Activated B cell treated with CpG ODN at 0.5 μM for 24 hours (primary cell): ENCODE measurements at regions not wholly inside any gene's neighbourhood (a gene's known extent, or its start where the extent isn't known, plus 50 kb on each side); places are given as distances from the start of the nearest gene placed in this dataset.

ENCODE experiments used
- ATAC-seq: fragments of 200-7000 bp; cut with Tn5 transposase; one replicate; pipeline ENCODE4 v1.10.0; 2021; ENCODE audit warnings: low read depth, mild to moderate bottlenecking, moderate library complexity
- CTCF ChIA-PET: fragments of 350-600 bp; sonication (Branson Sonifier 250); formaldehyde crosslinking; loops from one replicate; lab custom pipeline; 2021; ENCODE audit warnings: antibody characterized with exemption; lab: Charles Lee
- POLR2A ChIA-PET: fragments of 350-600 bp; sonication (Branson Sonifier 250); formaldehyde crosslinking; loops from one replicate; lab custom pipeline; 2021; ENCODE audit warnings: antibody characterized with exemption; lab: Charles Lee
- DNase-seq: peaks from one replicate; pipeline ENCODE4 v3.0.0; 2022
- H3K27ac Mint-ChIP-seq: one replicate; pipeline ENCODE4 v1.8.0; 2020; ENCODE audit warnings: mixed read lengths
- H3K27me3 Mint-ChIP-seq: one replicate; pipeline ENCODE4 v1.8.0; 2021; ENCODE audit warnings: mixed read lengths
- H3K36me3 Mint-ChIP-seq: one replicate; pipeline ENCODE4 v1.8.0; 2021; ENCODE audit warnings: low read depth, mixed read lengths
- H3K4me1 Mint-ChIP-seq: one replicate; pipeline ENCODE4 v1.8.0; 2021; ENCODE audit warnings: mixed read lengths
- H3K4me3 Mint-ChIP-seq: one replicate; pipeline ENCODE4 v1.8.0; 2020; ENCODE audit warnings: mild to moderate bottlenecking, mixed read lengths
- H3K9me3 Mint-ChIP-seq: one replicate; pipeline ENCODE4 v1.8.0; 2020; ENCODE audit warnings: mixed read lengths
- intact Hi-C: fragments of 100-400 bp; cut with micrococcal nuclease; formaldehyde crosslinking; loops from one replicate; pipeline ENCODE4 v1.15.1; 2024
- TF ChIP-seq, protein P1 (sequence below): fragments of 200-600 bp; IDR thresholded peaks from one replicate; pipeline ENCODE4 v1.8.0; 2022; ENCODE audit warnings: antibody characterized with exemption, mild to moderate bottlenecking

- ChIA-PET POLR2A (no interaction called here), CTCF (no interaction called here)
- H3K9me3 Mint-ChIP-seq: peaks cover 4% of the 10 kb centered on the region
- no peak for DNase-seq
- no peak for ATAC-seq
- H3K4me3 Mint-ChIP-seq: no peak overlapping the region
- intact Hi-C loops: no loop called here
- H3K27me3 Mint-ChIP-seq: peaks cover 4% of the 10 kb centered on the region
- H3K27ac Mint-ChIP-seq: no peak overlapping the region
- peaks cover 16% of the 10 kb centered on the region for H3K4me1 Mint-ChIP-seq
- TF ChIP-seq, protein P1, sequence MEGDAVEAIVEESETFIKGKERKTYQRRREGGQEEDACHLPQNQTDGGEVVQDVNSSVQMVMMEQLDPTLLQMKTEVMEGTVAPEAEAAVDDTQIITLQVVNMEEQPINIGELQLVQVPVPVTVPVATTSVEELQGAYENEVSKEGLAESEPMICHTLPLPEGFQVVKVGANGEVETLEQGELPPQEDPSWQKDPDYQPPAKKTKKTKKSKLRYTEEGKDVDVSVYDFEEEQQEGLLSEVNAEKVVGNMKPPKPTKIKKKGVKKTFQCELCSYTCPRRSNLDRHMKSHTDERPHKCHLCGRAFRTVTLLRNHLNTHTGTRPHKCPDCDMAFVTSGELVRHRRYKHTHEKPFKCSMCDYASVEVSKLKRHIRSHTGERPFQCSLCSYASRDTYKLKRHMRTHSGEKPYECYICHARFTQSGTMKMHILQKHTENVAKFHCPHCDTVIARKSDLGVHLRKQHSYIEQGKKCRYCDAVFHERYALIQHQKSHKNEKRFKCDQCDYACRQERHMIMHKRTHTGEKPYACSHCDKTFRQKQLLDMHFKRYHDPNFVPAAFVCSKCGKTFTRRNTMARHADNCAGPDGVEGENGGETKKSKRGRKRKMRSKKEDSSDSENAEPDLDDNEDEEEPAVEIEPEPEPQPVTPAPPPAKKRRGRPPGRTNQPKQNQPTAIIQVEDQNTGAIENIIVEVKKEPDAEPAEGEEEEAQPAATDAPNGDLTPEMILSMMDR: no peak
- no peaks in the 10 kb centered on the region for H3K36me3 Mint-ChIP-seq
Measured at GRCh38 chr10:113322843-113323242, 230.0 kb upstream of the HABP2 start.

DNA sequence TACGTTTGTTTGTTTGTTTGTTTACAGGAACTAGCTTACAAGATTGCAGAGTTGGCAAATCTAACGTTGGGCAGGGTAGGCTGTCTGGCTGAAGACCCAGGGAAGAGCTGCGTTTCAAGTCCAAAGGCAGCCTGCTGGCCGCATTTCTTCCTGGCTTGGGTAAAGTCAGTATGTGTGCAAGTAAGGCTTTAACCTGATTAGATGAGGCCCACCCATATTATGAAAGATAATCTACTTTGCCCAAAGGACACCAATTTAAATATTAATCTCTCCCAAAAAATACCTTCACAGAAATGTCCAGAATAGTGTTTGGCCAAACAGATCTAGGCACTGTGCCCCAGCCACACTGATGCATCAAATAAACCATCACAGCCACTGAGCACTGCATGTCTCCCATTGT lies 228.9 kb upstream of the HABP2 start:
- ChIA-PET CTCF (no interaction called here), POLR2A (no interaction called here)
- TF ChIP-seq, protein P1: no peak
- Mint-ChIP-seq H3K9me3 (peaks cover 4% of the 10 kb centered on the region), H3K36me3 (no peaks in the 10 kb centered on the region), H3K27ac (no peak overlapping the region), H3K4me1 (peaks cover 16% of the 10 kb centered on the region), H3K4me3 (no peak overlapping the region), H3K27me3 (peaks cover 2% of the 10 kb centered on the region)
- no peak for ATAC-seq
- no peak for DNase-seq
- intact Hi-C loops: no loop called here

- no peak for DNase-seq
- ATAC-seq: peak; percentile 49
- CTCF ChIA-PET: no interaction called here
- Mint-ChIP-seq H3K36me3 (no peaks in the 10 kb centered on the region), H3K4me1 (peaks cover 4% of the 10 kb centered on the region), H3K27ac (no peak overlapping the region), H3K27me3 (peaks cover 6% of the 10 kb centered on the region), H3K9me3 (peaks cover 4% of the 10 kb centered on the region), H3K4me3 (no peak overlapping the region)
- TF ChIP-seq, protein P1: no peak
- POLR2A ChIA-PET: no interaction called here
- intact Hi-C loops: no loop called here
Measured at GRCh38 chr10:113326160-113327111, 226.4 kb upstream of the HABP2 start.

DNA sequence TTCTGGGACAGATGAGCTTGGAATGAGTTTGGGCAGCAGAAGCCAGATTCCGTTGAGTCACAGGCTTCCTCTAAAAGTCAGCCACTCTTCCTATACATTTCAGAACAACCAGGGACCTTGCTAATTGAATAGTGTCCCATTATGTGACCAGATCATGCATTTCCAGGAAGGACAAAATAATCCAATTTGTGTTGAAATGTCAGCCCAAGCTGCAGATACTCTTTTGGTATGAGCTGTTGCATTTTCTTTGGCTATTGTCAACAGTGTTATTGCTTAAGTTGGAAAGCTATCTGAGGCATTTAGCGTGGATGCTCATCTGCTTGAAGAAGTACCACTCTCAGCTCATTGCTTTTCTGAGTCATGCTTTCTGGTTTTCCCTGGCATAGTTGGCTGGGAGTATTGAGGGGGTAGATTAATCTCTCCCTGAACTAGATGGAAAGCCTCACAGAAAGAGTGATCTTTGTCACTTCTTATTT lies 223.7 kb upstream of the HABP2 start:
- Mint-ChIP-seq H3K27ac (no peak overlapping the region), H3K27me3 (peaks cover 9% of the 10 kb centered on the region), H3K36me3 (no peaks in the 10 kb centered on the region), H3K4me1 (no peaks in the 10 kb centered on the region), H3K4me3 (no peak overlapping the region), H3K9me3 (peaks cover 5% of the 10 kb centered on the region)
- DNase-seq (no peak), ATAC-seq (no peak)
- TF ChIP-seq, protein P1: no peak
- POLR2A ChIA-PET: no interaction called here
- intact Hi-C loops: no loop called here
- CTCF ChIA-PET: no interaction called here

DNA sequence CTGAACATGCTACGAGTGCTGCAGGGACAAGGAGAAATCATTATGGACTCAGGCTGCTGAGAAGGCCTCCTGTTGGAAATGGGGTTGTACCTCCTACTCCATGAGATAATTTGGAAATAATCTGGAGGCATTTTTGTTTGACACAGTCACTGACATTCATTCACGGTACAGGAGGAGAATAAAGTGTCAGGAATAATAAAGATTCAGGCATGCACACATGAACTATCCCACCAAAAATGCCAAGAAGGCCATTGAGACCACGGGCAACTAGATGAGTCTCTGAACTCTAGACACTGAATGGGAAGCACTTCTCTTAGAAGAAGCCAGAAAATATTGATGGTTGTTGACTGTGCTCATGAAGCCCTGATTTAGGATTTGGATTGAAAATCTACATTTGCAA lies 220.9 kb upstream of the HABP2 start:
- TF ChIP-seq, protein P1: no peak
- ChIA-PET CTCF (no interaction called here), POLR2A (no interaction called here)
- no peak overlapping the region for H3K27ac Mint-ChIP-seq
- no peaks in the 10 kb centered on the region for H3K4me1 Mint-ChIP-seq
- H3K4me3 Mint-ChIP-seq: no peak overlapping the region
- intact Hi-C loops: no loop called here
- H3K27me3 Mint-ChIP-seq: peaks cover 14% of the 10 kb centered on the region
- DNase-seq: no peak
- H3K36me3 Mint-ChIP-seq: no peaks in the 10 kb centered on the region
- no peak for ATAC-seq
- peaks cover 3% of the 10 kb centered on the region for H3K9me3 Mint-ChIP-seq
